B cell (primary cell): ENCODE measurements at regions not wholly inside any gene's neighbourhood (a gene's known extent, or its start where the extent isn't known, plus 50 kb on each side); places are given as distances from the start of the nearest gene placed in this dataset.

Experiments
- ATAC-seq: fragments of 200-7000 bp; cut with Tn5 transposase; one replicate; pipeline ENCODE4 v1.10.0; 2021; ENCODE audit warnings: low read depth, mild to moderate bottlenecking, moderate number of reproducible peaks, moderate library complexity
- CTCF ChIA-PET: fragments of 350-600 bp; sonication (Branson Sonifier 250); formaldehyde crosslinking; loops from one replicate; lab custom pipeline; 2021; ENCODE audit warnings: antibody characterized with exemption, inconsistent platforms; lab: Charles Lee
- POLR2A ChIA-PET: fragments of 350-600 bp; sonication (Branson Sonifier 250); formaldehyde crosslinking; loops from one replicate; lab custom pipeline; 2021; ENCODE audit warnings: antibody characterized with exemption; lab: Charles Lee
- DNase-seq: peaks from one replicate; pipeline ENCODE4 v3.0.0; 2013
- H2AFZ ChIP-seq: 2 replicates; pipeline ENCODE4 v1.6.1; 2012; ENCODE audit warnings: mild to moderate bottlenecking, low read depth, low read length; ENCODE audit not compliant: insufficient read depth, poor library complexity, severe bottlenecking
- H3K27ac ChIP-seq, 2 donors: 1 replicate in 1 of 2; 2 replicates in 1 of 2; pipeline ENCODE4 v1.5.1; 2012 to 2013; ENCODE audit warnings: low read length in 2 of 2, mild to moderate bottlenecking in 2 of 2, moderate library complexity in 1 of 2
- H3K27me3 ChIP-seq, 4 experiments: fragments of 200-600 bp in 1 of 4; sonication (generic) in 1 of 4; replicated peaks in 1 of 4; 1 replicate in 2 of 4; 2 replicates in 2 of 4; pipeline versions ENCODE4 v1.6.1 to v1.7.0; 2013 to 2016; ENCODE audit warnings: low read length in 3 of 4, mild to moderate bottlenecking in 2 of 4, mixed read lengths in 1 of 4, moderate library complexity in 1 of 4; ENCODE audit not compliant: insufficient read depth in 4 of 4, control insufficient read depth in 3 of 4; ENCODE audit errors: control extremely low read depth in 1 of 4
- H3K36me3 ChIP-seq, 2 experiments: replicated peaks in 1 of 2; 1 replicate in 1 of 2; 2 replicates in 1 of 2; pipeline versions ENCODE4 v1.6.1 to v1.7.1; 2013; ENCODE audit warnings: low read length in 1 of 2; ENCODE audit not compliant: insufficient read depth in 2 of 2, control insufficient read depth in 1 of 2; ENCODE audit errors: control extremely low read depth in 1 of 2, extremely low read depth in 1 of 2
- H3K4me1 ChIP-seq, 2 donors: fragments of 200-600 bp in 1 of 2; sonication (generic) in 1 of 2; 1 replicate in 1 of 2; 2 replicates in 1 of 2; pipeline versions ENCODE4 v1.5.1 to v1.6.1; 2013 to 2017; ENCODE audit warnings: low read length in 2 of 2; ENCODE audit not compliant: control insufficient read depth in 2 of 2, insufficient read depth in 2 of 2
- H3K4me2 ChIP-seq: replicated peaks from 2 replicates; pipeline ENCODE3; 2012; ENCODE audit warnings: mild to moderate bottlenecking, low read depth, low read length; ENCODE audit not compliant: poor library complexity, severe bottlenecking
- H3K4me3 ChIP-seq, 5 experiments: fragments of 200-600 bp in 1 of 5; sonication (generic) in 1 of 5; 1 replicate in 3 of 5; 2 replicates in 2 of 5; pipeline versions ENCODE4 v1.5.1 to v1.7.0; 2011 to 2016; ENCODE audit warnings: low read length in 4 of 5, mild to moderate bottlenecking in 4 of 5, low read depth in 2 of 5, control low read depth in 1 of 5, moderate library complexity in 1 of 5; ENCODE audit not compliant: insufficient read depth in 1 of 5; ENCODE audit errors: control extremely low read depth in 1 of 5, extremely low read depth in 1 of 5
- H3K79me2 ChIP-seq: fragments of 200-600 bp; sonication (generic); one replicate; pipeline ENCODE4 v1.6.0; 2016; ENCODE audit warnings: low read length; ENCODE audit not compliant: control insufficient read depth, insufficient read depth
- H3K9ac ChIP-seq: fragments of 200-600 bp; sonication (generic); 2 replicates; pipeline ENCODE4 v1.6.1; 2017; ENCODE audit warnings: mild to moderate bottlenecking, low read length, moderate library complexity
- H3K9me3 ChIP-seq, 3 donors: one replicate each; pipeline versions ENCODE4 v1.6.1 to v1.7.1; 2013; ENCODE audit warnings: low read length in 2 of 3; ENCODE audit not compliant: control insufficient read depth in 2 of 3, insufficient read depth in 1 of 3; ENCODE audit errors: control extremely low read depth in 1 of 3
- H4K20me1 ChIP-seq: 2 replicates; pipeline ENCODE4 v1.6.0; 2012; ENCODE audit warnings: mild to moderate bottlenecking, low read length; ENCODE audit not compliant: insufficient read depth, control insufficient read depth, poor library complexity, severe bottlenecking
- H3K27ac Mint-ChIP-seq: one replicate; pipeline ENCODE4 v1.8.0; 2021; ENCODE audit warnings: mixed read lengths
- H3K27me3 Mint-ChIP-seq: one replicate; pipeline ENCODE4 v1.8.0; 2021; ENCODE audit warnings: mixed read lengths
- H3K4me1 Mint-ChIP-seq: one replicate; pipeline ENCODE4 v1.8.0; 2021; ENCODE audit warnings: mixed read lengths
- H3K4me3 Mint-ChIP-seq: one replicate; pipeline ENCODE4 v1.8.0; 2021; ENCODE audit warnings: mixed read lengths
- H3K9me3 Mint-ChIP-seq: one replicate; pipeline ENCODE4 v1.8.0; 2022; ENCODE audit warnings: mixed read lengths; ENCODE audit not compliant: insufficient read depth
- EZH2 ChIP-seq: IDR thresholded peaks from 2 replicates; pipeline ENCODE4 v1.6.1; 2012; ENCODE audit warnings: borderline replicate concordance, low read depth, mild to moderate bottlenecking, moderate library complexity, low read length; ENCODE audit not compliant: insufficient read depth, poor library complexity, severe bottlenecking
- WGBS: methylation state at CpG from one replicate; pipeline ENCODE4 v1.1.5; 2013; ENCODE audit warnings: missing lambda C conversion rate; ENCODE audit not compliant: insufficient coverage; 5-methylcytosine and 5-hydroxymethylcytosine counted together
- intact Hi-C: fragments of 100-400 bp; cut with micrococcal nuclease; formaldehyde crosslinking; loops from one replicate; pipeline ENCODE4 v1.10.0; 2022
- TF ChIP-seq, protein P1 (sequence below): fragments of 200-600 bp; IDR thresholded peaks from one replicate; pipeline ENCODE4 v1.8.0; 2022; ENCODE audit warnings: antibody characterized with exemption, mild to moderate bottlenecking

DNA sequence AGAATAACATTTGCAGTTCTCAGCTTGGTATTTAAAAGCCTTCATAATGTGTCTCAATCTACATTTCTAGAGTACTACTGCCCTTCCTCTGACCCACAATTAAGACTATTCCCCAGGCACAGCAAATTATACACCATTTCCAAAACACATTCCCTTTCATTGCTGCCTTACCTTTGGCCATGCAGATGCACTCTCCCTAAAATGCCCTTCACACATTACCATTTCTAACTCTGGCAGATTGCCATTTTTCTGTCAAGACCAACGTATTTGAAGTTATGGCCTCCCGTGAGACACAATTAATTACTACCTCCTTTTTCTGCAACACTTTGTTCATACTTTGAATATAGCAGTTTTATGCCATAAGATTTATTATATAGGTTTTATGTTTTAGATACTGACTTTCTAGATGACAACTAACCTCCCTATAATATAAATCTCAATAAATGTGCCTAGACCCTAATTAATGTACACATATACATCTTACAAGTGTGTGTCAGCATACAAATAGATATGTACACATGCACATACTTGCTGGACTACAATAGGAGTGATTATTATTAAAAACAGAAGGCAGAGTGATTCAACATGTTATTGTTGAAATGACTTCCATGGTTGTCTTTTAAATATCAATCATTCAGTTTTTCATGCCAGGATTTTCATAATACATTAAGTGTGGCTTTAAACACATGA, 2902.5 kb downstream of the PCDH9 start:
- Histone ChIP-seq H3K4me3 (no peak overlapping the region), H3K4me1 (no peaks in the 10 kb centered on the region), H3K27ac (no peak overlapping the region), H2AFZ (no peak overlapping the region), H3K27me3 (no peaks in the 10 kb centered on the region), H3K36me3 (no peaks in the 10 kb centered on the region), H3K4me2 (no peak overlapping the region), H3K9me3 (no peaks in the 10 kb centered on the region), H3K79me2 (no peaks in the 10 kb centered on the region), H3K9ac (no peak overlapping the region), H4K20me1 (no peaks in the 10 kb centered on the region)
- TF ChIP-seq, protein P1, sequence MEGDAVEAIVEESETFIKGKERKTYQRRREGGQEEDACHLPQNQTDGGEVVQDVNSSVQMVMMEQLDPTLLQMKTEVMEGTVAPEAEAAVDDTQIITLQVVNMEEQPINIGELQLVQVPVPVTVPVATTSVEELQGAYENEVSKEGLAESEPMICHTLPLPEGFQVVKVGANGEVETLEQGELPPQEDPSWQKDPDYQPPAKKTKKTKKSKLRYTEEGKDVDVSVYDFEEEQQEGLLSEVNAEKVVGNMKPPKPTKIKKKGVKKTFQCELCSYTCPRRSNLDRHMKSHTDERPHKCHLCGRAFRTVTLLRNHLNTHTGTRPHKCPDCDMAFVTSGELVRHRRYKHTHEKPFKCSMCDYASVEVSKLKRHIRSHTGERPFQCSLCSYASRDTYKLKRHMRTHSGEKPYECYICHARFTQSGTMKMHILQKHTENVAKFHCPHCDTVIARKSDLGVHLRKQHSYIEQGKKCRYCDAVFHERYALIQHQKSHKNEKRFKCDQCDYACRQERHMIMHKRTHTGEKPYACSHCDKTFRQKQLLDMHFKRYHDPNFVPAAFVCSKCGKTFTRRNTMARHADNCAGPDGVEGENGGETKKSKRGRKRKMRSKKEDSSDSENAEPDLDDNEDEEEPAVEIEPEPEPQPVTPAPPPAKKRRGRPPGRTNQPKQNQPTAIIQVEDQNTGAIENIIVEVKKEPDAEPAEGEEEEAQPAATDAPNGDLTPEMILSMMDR: no peak
- TF ChIP-seq EZH2: no peak
- intact Hi-C loops: no loop called here
- Mint-ChIP-seq H3K9me3 (no peaks in the 10 kb centered on the region), H3K27ac (no peak overlapping the region), H3K27me3 (no peaks in the 10 kb centered on the region), H3K4me1 (no peaks in the 10 kb centered on the region), H3K4me3 (no peak overlapping the region)
- no CpG with 5 or more reads among the region's 2 CpGs for WGBS
- DNase-seq (no peak), ATAC-seq (no peak)
- CTCF ChIA-PET: no interaction called here
- POLR2A ChIA-PET: no interaction called here

DNA sequence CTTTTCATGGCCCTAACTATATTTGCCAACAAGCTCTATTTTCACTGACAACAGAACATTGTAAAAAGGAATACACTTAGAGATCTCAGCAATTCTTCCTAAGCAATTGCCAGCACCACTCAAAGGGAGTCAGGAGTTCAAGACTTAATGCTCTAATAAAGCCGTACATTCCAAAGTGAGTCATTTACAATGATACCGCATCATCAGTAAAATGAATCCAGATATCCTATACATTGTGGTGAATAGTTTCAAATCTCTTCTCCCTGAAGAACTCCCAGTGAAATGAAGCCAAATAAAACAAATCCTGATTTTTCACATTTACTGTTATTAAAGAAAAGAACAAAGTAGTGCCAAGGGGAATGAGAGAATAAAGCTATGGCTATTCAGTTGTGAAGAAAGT, 2898.7 kb upstream of the PCDH20 start:
- no peaks in the 10 kb centered on the region for H3K36me3 ChIP-seq
- H3K27me3 ChIP-seq: no peaks in the 10 kb centered on the region
- H2AFZ ChIP-seq: no peak overlapping the region
- ATAC-seq (no peak), DNase-seq (no peak)
- Mint-ChIP-seq H3K27me3 (no peaks in the 10 kb centered on the region), H3K27ac (no peak overlapping the region), H3K4me1 (no peaks in the 10 kb centered on the region), H3K9me3 (peaks cover 3% of the 10 kb centered on the region), H3K4me3 (no peak overlapping the region)
- H3K4me2 ChIP-seq: no peak overlapping the region
- H3K79me2 ChIP-seq: no peaks in the 10 kb centered on the region
- TF ChIP-seq, protein P1: no peak
- no peak for TF ChIP-seq EZH2
- H3K4me3 ChIP-seq: no peak overlapping the region
- H3K9ac ChIP-seq: no peak overlapping the region
- WGBS: no CpG with 5 or more reads among the region's 2 CpGs
- no peaks in the 10 kb centered on the region for H3K9me3 ChIP-seq
- H3K4me1 ChIP-seq: no peaks in the 10 kb centered on the region
- ChIA-PET POLR2A (no interaction called here), CTCF (no interaction called here)
- no peak overlapping the region for H3K27ac ChIP-seq
- intact Hi-C loops: no loop called here
- H4K20me1 ChIP-seq: no peaks in the 10 kb centered on the region
